ENCODE measurements at regions not wholly inside any gene's neighbourhood (a gene's known extent, or its start where the extent isn't known, plus 50 kb on each side); places are given as distances from the start of the nearest gene placed in this dataset.

DNA sequence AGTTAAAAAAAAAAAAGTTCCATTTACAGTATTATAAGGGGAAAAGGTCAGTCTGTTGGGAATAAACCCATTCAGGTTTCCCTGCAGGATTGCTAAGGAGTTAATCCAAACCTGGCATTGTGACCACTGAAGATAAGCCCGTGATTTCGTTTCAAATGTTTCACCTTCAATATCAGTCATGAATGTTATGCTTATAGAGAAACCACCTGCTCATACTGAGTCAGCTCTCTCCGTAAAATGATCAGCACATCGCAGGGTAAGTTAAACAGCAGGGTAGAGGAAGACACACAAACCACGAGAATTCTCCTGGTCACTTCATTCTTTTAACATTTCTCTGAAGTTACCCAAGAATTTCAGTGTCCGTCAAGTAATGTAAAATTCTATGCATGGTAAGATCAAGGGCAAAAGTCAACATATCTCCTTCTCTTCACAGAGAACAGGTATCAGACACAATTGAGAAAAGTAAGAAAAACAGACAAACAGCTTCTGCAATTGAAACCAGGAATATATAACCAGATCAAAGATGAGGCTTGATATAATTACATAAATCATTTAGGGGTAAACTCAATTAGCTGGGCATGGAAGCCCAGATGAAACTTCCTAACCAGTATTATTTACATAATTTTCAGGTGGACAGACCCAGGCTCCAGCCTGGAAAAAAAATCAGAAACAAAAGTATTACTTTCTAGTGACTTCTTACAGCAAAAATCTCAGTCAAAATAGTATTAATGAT is 67.6 kb upstream of the ARHGEF3 start:
- TF ChIP-seq, protein P1, sequence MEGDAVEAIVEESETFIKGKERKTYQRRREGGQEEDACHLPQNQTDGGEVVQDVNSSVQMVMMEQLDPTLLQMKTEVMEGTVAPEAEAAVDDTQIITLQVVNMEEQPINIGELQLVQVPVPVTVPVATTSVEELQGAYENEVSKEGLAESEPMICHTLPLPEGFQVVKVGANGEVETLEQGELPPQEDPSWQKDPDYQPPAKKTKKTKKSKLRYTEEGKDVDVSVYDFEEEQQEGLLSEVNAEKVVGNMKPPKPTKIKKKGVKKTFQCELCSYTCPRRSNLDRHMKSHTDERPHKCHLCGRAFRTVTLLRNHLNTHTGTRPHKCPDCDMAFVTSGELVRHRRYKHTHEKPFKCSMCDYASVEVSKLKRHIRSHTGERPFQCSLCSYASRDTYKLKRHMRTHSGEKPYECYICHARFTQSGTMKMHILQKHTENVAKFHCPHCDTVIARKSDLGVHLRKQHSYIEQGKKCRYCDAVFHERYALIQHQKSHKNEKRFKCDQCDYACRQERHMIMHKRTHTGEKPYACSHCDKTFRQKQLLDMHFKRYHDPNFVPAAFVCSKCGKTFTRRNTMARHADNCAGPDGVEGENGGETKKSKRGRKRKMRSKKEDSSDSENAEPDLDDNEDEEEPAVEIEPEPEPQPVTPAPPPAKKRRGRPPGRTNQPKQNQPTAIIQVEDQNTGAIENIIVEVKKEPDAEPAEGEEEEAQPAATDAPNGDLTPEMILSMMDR (IDR thresholded peaks at IDR 0.05): no peak
- TF ChIP-seq NFYB (CRISPR knock-in tag; conservative IDR thresholded peaks at IDR 0.05; ENCODE audit: low read depth): no peak
